HepG2 (cell line): ENCODE measurements at regions not wholly inside any gene's neighbourhood (a gene's known extent, or its start where the extent isn't known, plus 50 kb on each side); places are given as distances from the start of the nearest gene placed in this dataset.
A peak's percentile ranks its signal among the peaks of the same experiment; 100 is the strongest.

Source experiments
- FOSL1 ChIP-seq: sonication (generic); formaldehyde crosslinking; IDR thresholded peaks from 2 replicates; pipeline ENCODE4 v1.9.0; 2021; ENCODE audit warnings: missing genetic modification reagents, borderline replicate concordance
- HDAC2 ChIP-seq: sonication (generic); formaldehyde crosslinking; IDR thresholded peaks from 2 replicates; pipeline ENCODE4 v1.4.0; 2020; ENCODE audit warnings: missing genetic modification reagents
- KLF12 ChIP-seq: sonication (generic); formaldehyde crosslinking; IDR thresholded peaks from 2 replicates; pipeline ENCODE4 v1.4.0; 2020; ENCODE audit warnings: missing genetic modification reagents, borderline replicate concordance
- PPARG ChIP-seq: conservative IDR thresholded peaks from 2 replicates; pipeline ENCODE4 v1.6.1; 2016; ENCODE audit warnings: missing biosample characterization, missing genetic modification reagents
- SOX5 ChIP-seq: IDR thresholded peaks from 2 replicates; pipeline ENCODE4 v1.6.1; 2016; ENCODE audit warnings: borderline replicate concordance
- SRSF1 ChIP-seq: fragments of 200-400 bp; formaldehyde crosslinking; optimal IDR thresholded peaks from 2 replicates; pipeline ENCODE3; 2017; ENCODE audit warnings: mild to moderate bottlenecking, low read depth, low read length, moderate library complexity
- ZC3H13 ChIP-seq: sonication (generic); formaldehyde crosslinking; IDR thresholded peaks from 2 replicates; pipeline ENCODE4 v1.8.1; 2023; ENCODE audit warnings: mild to moderate bottlenecking, missing genetic modification reagents, moderate library complexity
- ZC3H4 ChIP-seq: sonication (generic); formaldehyde crosslinking; IDR thresholded peaks from 2 replicates; pipeline ENCODE4 v1.4.0; 2020; ENCODE audit warnings: missing genetic modification reagents, borderline replicate concordance
- ZNF326 ChIP-seq: sonication (generic); formaldehyde crosslinking; IDR thresholded peaks from 2 replicates; pipeline ENCODE4 v1.4.0; 2020; ENCODE audit warnings: missing genetic modification reagents, borderline replicate concordance
- ZNF383 ChIP-seq: sonication (generic); formaldehyde crosslinking; IDR thresholded peaks from 2 replicates; pipeline ENCODE4 v1.4.0; 2020; ENCODE audit warnings: missing genetic modification reagents, mild to moderate bottlenecking, borderline replicate concordance
- ZNF737 ChIP-seq: sonication (generic); formaldehyde crosslinking; IDR thresholded peaks from 2 replicates; pipeline ENCODE4 v1.5.0; 2020; ENCODE audit warnings: missing genetic modification reagents, mild to moderate bottlenecking, borderline replicate concordance
- TF ChIP-seq, protein P1 (sequence below): sonication (generic); formaldehyde crosslinking; IDR thresholded peaks from 2 replicates; pipeline ENCODE4 v1.4.0; 2020; ENCODE audit warnings: mild to moderate bottlenecking, missing genetic modification reagents
- TF ChIP-seq, protein P2 (sequence below): sonication (generic); formaldehyde crosslinking; IDR thresholded peaks from 2 replicates; pipeline ENCODE4 v1.5.0; 2020; ENCODE audit warnings: mild to moderate bottlenecking, missing genetic modification reagents
- TF ChIP-seq, protein P3 (sequence below): sonication (generic); formaldehyde crosslinking; IDR thresholded peaks from 2 replicates; pipeline ENCODE4 v1.4.0; 2020; ENCODE audit warnings: missing genetic modification reagents
- TF ChIP-seq, protein P4 (sequence below): sonication (generic); formaldehyde crosslinking; IDR thresholded peaks from 2 replicates; pipeline ENCODE4 v1.4.0; 2020; ENCODE audit warnings: mild to moderate bottlenecking, low read depth, missing genetic modification reagents

DNA sequence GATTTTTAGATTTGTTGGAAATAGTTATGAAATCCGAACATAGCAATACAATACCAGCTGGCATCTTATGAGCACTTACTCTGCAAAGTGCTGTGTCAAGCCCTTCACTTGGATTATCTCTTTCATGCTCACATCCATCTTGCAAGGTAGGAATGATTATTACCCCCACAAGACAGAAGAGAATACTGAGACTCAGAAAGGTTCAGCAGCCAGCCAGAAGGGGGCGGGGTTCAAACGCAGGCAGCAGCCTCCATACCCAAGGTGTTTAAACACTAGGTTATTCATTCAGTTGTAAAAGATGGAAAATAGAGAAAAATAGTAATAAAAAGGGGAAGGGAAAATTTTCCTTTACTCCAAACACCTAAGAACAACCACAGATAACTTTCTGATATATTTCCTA lies 158.5 kb downstream of the CCDC34 start (continued):
- TF ChIP-seq, protein P1, sequence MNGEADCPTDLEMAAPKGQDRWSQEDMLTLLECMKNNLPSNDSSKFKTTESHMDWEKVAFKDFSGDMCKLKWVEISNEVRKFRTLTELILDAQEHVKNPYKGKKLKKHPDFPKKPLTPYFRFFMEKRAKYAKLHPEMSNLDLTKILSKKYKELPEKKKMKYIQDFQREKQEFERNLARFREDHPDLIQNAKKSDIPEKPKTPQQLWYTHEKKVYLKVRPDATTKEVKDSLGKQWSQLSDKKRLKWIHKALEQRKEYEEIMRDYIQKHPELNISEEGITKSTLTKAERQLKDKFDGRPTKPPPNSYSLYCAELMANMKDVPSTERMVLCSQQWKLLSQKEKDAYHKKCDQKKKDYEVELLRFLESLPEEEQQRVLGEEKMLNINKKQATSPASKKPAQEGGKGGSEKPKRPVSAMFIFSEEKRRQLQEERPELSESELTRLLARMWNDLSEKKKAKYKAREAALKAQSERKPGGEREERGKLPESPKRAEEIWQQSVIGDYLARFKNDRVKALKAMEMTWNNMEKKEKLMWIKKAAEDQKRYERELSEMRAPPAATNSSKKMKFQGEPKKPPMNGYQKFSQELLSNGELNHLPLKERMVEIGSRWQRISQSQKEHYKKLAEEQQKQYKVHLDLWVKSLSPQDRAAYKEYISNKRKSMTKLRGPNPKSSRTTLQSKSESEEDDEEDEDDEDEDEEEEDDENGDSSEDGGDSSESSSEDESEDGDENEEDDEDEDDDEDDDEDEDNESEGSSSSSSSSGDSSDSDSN (CRISPR knock-in tag): no peak
- no peak for TF ChIP-seq FOSL1 (CRISPR knock-in tag)
- 0 out of 2 replicates have a peak, but pooled peaks have one; percentile 13 for TF ChIP-seq SOX5 (CRISPR knock-in tag)
- TF ChIP-seq KLF12 (CRISPR knock-in tag): no peak
- TF ChIP-seq, protein P2, sequence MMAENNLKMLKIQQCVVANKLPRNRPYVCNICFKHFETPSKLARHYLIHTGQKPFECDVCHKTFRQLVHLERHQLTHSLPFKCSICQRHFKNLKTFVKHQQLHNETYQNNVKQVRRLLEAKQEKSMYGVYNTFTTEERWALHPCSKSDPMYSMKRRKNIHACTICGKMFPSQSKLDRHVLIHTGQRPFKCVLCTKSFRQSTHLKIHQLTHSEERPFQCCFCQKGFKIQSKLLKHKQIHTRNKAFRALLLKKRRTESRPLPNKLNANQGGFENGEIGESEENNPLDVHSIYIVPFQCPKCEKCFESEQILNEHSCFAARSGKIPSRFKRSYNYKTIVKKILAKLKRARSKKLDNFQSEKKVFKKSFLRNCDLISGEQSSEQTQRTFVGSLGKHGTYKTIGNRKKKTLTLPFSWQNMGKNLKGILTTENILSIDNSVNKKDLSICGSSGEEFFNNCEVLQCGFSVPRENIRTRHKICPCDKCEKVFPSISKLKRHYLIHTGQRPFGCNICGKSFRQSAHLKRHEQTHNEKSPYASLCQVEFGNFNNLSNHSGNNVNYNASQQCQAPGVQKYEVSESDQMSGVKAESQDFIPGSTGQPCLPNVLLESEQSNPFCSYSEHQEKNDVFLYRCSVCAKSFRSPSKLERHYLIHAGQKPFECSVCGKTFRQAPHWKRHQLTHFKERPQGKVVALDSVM (CRISPR knock-in tag): no peak
- TF ChIP-seq, protein P3, sequence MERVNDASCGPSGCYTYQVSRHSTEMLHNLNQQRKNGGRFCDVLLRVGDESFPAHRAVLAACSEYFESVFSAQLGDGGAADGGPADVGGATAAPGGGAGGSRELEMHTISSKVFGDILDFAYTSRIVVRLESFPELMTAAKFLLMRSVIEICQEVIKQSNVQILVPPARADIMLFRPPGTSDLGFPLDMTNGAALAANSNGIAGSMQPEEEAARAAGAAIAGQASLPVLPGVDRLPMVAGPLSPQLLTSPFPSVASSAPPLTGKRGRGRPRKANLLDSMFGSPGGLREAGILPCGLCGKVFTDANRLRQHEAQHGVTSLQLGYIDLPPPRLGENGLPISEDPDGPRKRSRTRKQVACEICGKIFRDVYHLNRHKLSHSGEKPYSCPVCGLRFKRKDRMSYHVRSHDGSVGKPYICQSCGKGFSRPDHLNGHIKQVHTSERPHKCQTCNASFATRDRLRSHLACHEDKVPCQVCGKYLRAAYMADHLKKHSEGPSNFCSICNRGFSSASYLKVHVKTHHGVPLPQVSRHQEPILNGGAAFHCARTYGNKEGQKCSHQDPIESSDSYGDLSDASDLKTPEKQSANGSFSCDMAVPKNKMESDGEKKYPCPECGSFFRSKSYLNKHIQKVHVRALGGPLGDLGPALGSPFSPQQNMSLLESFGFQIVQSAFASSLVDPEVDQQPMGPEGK (CRISPR knock-in tag): 0 out of 2 replicates have a peak, but pooled peaks have one; percentile 23
- TF ChIP-seq, protein P4, sequence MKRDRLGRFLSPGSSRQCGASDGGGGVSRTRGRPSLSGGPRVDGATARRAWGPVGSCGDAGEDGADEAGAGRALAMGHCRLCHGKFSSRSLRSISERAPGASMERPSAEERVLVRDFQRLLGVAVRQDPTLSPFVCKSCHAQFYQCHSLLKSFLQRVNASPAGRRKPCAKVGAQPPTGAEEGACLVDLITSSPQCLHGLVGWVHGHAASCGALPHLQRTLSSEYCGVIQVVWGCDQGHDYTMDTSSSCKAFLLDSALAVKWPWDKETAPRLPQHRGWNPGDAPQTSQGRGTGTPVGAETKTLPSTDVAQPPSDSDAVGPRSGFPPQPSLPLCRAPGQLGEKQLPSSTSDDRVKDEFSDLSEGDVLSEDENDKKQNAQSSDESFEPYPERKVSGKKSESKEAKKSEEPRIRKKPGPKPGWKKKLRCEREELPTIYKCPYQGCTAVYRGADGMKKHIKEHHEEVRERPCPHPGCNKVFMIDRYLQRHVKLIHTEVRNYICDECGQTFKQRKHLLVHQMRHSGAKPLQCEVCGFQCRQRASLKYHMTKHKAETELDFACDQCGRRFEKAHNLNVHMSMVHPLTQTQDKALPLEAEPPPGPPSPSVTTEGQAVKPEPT (CRISPR knock-in tag): no peak
- no peak for TF ChIP-seq SRSF1
- no peak for TF ChIP-seq ZC3H13 (CRISPR knock-in tag)
- TF ChIP-seq HDAC2 (CRISPR knock-in tag): no peak
- TF ChIP-seq ZNF737: no peak
- no peak for TF ChIP-seq ZNF383 (CRISPR knock-in tag)
- TF ChIP-seq ZC3H4: no peak
- no peak for TF ChIP-seq PPARG
- no peak for TF ChIP-seq ZNF326
